IMR-90 (cell line): ENCODE measurements at regions not wholly inside any gene's neighbourhood (a gene's known extent, or its start where the extent isn't known, plus 50 kb on each side); places are given as distances from the start of the nearest gene placed in this dataset.

Experiments used
- ATAC-seq: fragments of 200-7000 bp; cut with Tn5 transposase; 2 replicates; pipeline ENCODE4 v1.9.1; 2020; ENCODE audit warnings: low read depth, mild to moderate bottlenecking, moderate library complexity
- BruUV-seq: library from RNA; stranded (reverse); fragments of 400-500 nt; replicated peaks from 2 replicates; lab custom pipeline; 2021; lab: Mats Ljungman, UMichigan
- CTCF ChIA-PET: fragments of 300-600 bp; formaldehyde crosslinking; extraction: SDS; loops from one replicate; lab custom pipeline; 2021; ENCODE audit warnings: antibody characterized with exemption; lab: Yijun Ruan, JAX
- POLR2A ChIA-PET: fragments of 300-600 bp; sonication (Branson Sonifier 250); formaldehyde crosslinking; loops from one replicate; lab custom pipeline; 2022; ENCODE audit warnings: antibody characterized with exemption; ENCODE audit not compliant: unreplicated experiment; lab: Charles Lee
- DNase-seq: peaks from one replicate; pipeline ENCODE4 v3.0.0; 2013
- H2AFZ ChIP-seq: replicated peaks from 2 replicates; pipeline ENCODE3; 2013; ENCODE audit warnings: low read length, mild to moderate bottlenecking; ENCODE audit not compliant: poor library complexity
- H2AK5ac ChIP-seq: 2 replicates; pipeline ENCODE4 v1.6.1; 2013; ENCODE audit warnings: low read depth, low read length, inconsistent platforms
- H2AK9ac ChIP-seq: replicated peaks from 2 replicates; pipeline ENCODE3; 2013; ENCODE audit warnings: mild to moderate bottlenecking, low read depth, low read length, moderate library complexity; ENCODE audit not compliant: poor library complexity
- H2BK120ac ChIP-seq: 2 replicates; pipeline ENCODE4 v1.6.1; 2013; ENCODE audit warnings: low read depth, low read length, inconsistent platforms
- H2BK15ac ChIP-seq: 3 replicates; pipeline ENCODE4 v1.6.1; 2013; ENCODE audit warnings: low read depth, low read length, inconsistent platforms
- H2BK20ac ChIP-seq: 2 replicates; pipeline ENCODE4 v1.6.1; 2013; ENCODE audit warnings: low read depth, mild to moderate bottlenecking, inconsistent platforms, low read length, moderate library complexity
- H2BK5ac ChIP-seq: 2 replicates; pipeline ENCODE4 v1.6.1; 2013; ENCODE audit warnings: mild to moderate bottlenecking, low read depth, low read length, inconsistent platforms; ENCODE audit not compliant: poor library complexity, severe bottlenecking
- H3K14ac ChIP-seq: replicated peaks from 2 replicates; pipeline ENCODE4 v1.6.1; 2013; ENCODE audit warnings: low read depth, low read length, inconsistent platforms
- H3K18ac ChIP-seq: 2 replicates; pipeline ENCODE4 v1.6.1; 2013; ENCODE audit warnings: low read depth, low read length, control low read depth
- H3K23ac ChIP-seq: 2 replicates; pipeline ENCODE4 v1.6.1; 2013; ENCODE audit warnings: low read depth, low read length, inconsistent platforms
- H3K27ac ChIP-seq: 2 replicates; pipeline ENCODE4 v1.5.1; 2013; ENCODE audit warnings: mild to moderate bottlenecking, control low read depth, low read length; ENCODE audit not compliant: insufficient read depth
- H3K27me3 ChIP-seq: 2 replicates; pipeline ENCODE4 v1.6.1; 2013; ENCODE audit warnings: low read length; ENCODE audit not compliant: control insufficient read depth, insufficient read depth
- H3K36me3 ChIP-seq: 2 replicates; pipeline ENCODE4 v1.6.1; 2013; ENCODE audit warnings: low read length, mixed read lengths; ENCODE audit not compliant: control insufficient read depth, insufficient read depth
- H3K4ac ChIP-seq: 2 replicates; pipeline ENCODE4 v1.6.1; 2013; ENCODE audit warnings: low read depth, low read length, inconsistent platforms
- H3K4me1 ChIP-seq: 2 replicates; pipeline ENCODE4 v1.6.1; 2013; ENCODE audit warnings: low read length, mixed read lengths; ENCODE audit not compliant: control insufficient read depth, insufficient read depth
- H3K4me2 ChIP-seq: 2 replicates; pipeline ENCODE4 v1.6.1; 2013; ENCODE audit warnings: low read depth, mild to moderate bottlenecking, control low read depth, low read length, moderate library complexity
- H3K4me3 ChIP-seq: 2 replicates; pipeline ENCODE4 v1.5.1; 2013; ENCODE audit warnings: low read depth, mild to moderate bottlenecking, control low read depth, low read length, moderate library complexity; ENCODE audit not compliant: insufficient read depth
- H3K56ac ChIP-seq: 2 replicates; pipeline ENCODE4 v1.6.1; 2013; ENCODE audit warnings: low read length, inconsistent platforms; ENCODE audit not compliant: insufficient read depth; ENCODE audit errors: extremely low read depth
- H3K79me1 ChIP-seq, 2 experiments: 2 replicates each; pipeline ENCODE4 v1.6.1; 2013; ENCODE audit warnings: low read length in 2 of 2, inconsistent platforms in 1 of 2, low read depth in 1 of 2
- H3K9ac ChIP-seq: 2 replicates; pipeline ENCODE4 v1.6.1; 2013; ENCODE audit warnings: low read depth, low read length, control low read depth
- H3K9me1 ChIP-seq: 2 replicates; pipeline ENCODE4 v1.6.1; 2013; ENCODE audit warnings: low read length, inconsistent platforms; ENCODE audit not compliant: insufficient read depth
- H3K9me3 ChIP-seq: 2 replicates; pipeline ENCODE4 v1.6.1; 2013; ENCODE audit warnings: low read length; ENCODE audit not compliant: control insufficient read depth, insufficient read depth
- H4K20me1 ChIP-seq: 2 replicates; pipeline ENCODE4 v1.6.1; 2013; ENCODE audit warnings: low read length, inconsistent platforms; ENCODE audit not compliant: insufficient read depth
- H4K5ac ChIP-seq: 2 replicates; pipeline ENCODE4 v1.6.1; 2013; ENCODE audit warnings: mild to moderate bottlenecking, low read depth, low read length, control low read depth
- H4K8ac ChIP-seq, 2 experiments: 2 replicates each; pipeline ENCODE4 v1.6.1; 2013; ENCODE audit warnings: low read depth in 2 of 2, low read length in 2 of 2, control low read depth in 1 of 2, inconsistent platforms in 1 of 2
- H4K91ac ChIP-seq: 2 replicates; pipeline ENCODE4 v1.6.1; 2013; ENCODE audit warnings: low read depth, low read length, inconsistent platforms; ENCODE audit not compliant: insufficient read depth
- CEBPB ChIP-seq: IDR thresholded peaks from 2 replicates; pipeline ENCODE4 v1.6.1; 2012; ENCODE audit warnings: low read depth, low read length, improper control_type of control experiment
- CHD1 ChIP-seq: IDR thresholded peaks from 2 replicates; pipeline ENCODE4 v1.6.1; 2012; ENCODE audit warnings: low read depth, low read length, improper control_type of control experiment
- CTCF ChIP-seq: conservative IDR thresholded peaks from 2 replicates; pipeline ENCODE4 v1.5.1; 2012; ENCODE audit warnings: mild to moderate bottlenecking, low read depth, low read length, improper control_type of control experiment
- FOS ChIP-seq: fragments of 150-350 bp; IDR thresholded peaks from 2 replicates; pipeline ENCODE4 v1.6.1; 2016; ENCODE audit warnings: low read depth, low read length
- MXI1 ChIP-seq: IDR thresholded peaks from 2 replicates; pipeline ENCODE4 v1.6.1; 2012; ENCODE audit warnings: low read depth, mild to moderate bottlenecking, low read length, moderate library complexity, borderline replicate concordance
- NFE2L2 ChIP-seq: fragments of 150-350 bp; IDR thresholded peaks from 2 replicates; pipeline ENCODE4 v1.6.1; 2016; ENCODE audit warnings: low read depth, mild to moderate bottlenecking, low read length
- POLR2A ChIP-seq: IDR thresholded peaks from 2 replicates; pipeline ENCODE4 v1.6.1; 2012; ENCODE audit warnings: mild to moderate bottlenecking, low read depth, low read length
- RAD21 ChIP-seq: IDR thresholded peaks from 2 replicates; pipeline ENCODE4 v1.6.1; 2012; ENCODE audit warnings: low read length, improper control_type of control experiment
- RCOR1 ChIP-seq: IDR thresholded peaks from 2 replicates; pipeline ENCODE4 v1.6.1; 2012; ENCODE audit warnings: mild to moderate bottlenecking, low read length, improper control_type of control experiment; ENCODE audit not compliant: insufficient replicate concordance
- RFX5 ChIP-seq: IDR thresholded peaks from 2 replicates; pipeline ENCODE4 v1.8.0; 2012; ENCODE audit warnings: low read depth, mild to moderate bottlenecking, low read length, moderate library complexity
- SMC3 ChIP-seq: fragments of 150-350 bp; IDR thresholded peaks from 2 replicates; pipeline ENCODE4 v1.6.1; 2016; ENCODE audit warnings: low read depth, mild to moderate bottlenecking, antibody characterized with exemption, low read length, moderate library complexity
- WGBS, 2 experiments: methylation state at CpG; one replicate each; pipeline versions ENCODE4 v1.1.5 to v1.1.7; 2013; ENCODE audit warnings: missing lambda C conversion rate in 2 of 2; ENCODE audit not compliant: insufficient read length in 1 of 2; ENCODE audit errors: extremely low coverage in 2 of 2; 5-methylcytosine and 5-hydroxymethylcytosine counted together
- dilution Hi-C: fragments of 300-500 bp; cut with HindIII; formaldehyde crosslinking; loops from one replicate; pipeline ENCODE4 v1.14.3; 2018; ENCODE audit warnings: low sequenced_read_pairs; ENCODE audit not compliant: unreplicated experiment
- in situ Hi-C: fragments of 300-500 bp; cut with MboI; formaldehyde crosslinking; loops from 3 replicates; pipeline ENCODE4 v1.14.3; 2019; ENCODE audit warnings: low sequenced_read_pairs, inconsistent platforms, mixed read lengths
- intact Hi-C: fragments of 100-400 bp; cut with micrococcal nuclease; formaldehyde crosslinking; loops from 2 replicates; pipeline ENCODE4 v1.10.0; 2022
- TF ChIP-seq, protein P1 (sequence below): fragments of 150-350 bp; IDR thresholded peaks from 2 replicates; pipeline ENCODE4 v1.6.1; 2016; ENCODE audit warnings: low read depth, mild to moderate bottlenecking, low read length, moderate library complexity, borderline replicate concordance

DNA sequence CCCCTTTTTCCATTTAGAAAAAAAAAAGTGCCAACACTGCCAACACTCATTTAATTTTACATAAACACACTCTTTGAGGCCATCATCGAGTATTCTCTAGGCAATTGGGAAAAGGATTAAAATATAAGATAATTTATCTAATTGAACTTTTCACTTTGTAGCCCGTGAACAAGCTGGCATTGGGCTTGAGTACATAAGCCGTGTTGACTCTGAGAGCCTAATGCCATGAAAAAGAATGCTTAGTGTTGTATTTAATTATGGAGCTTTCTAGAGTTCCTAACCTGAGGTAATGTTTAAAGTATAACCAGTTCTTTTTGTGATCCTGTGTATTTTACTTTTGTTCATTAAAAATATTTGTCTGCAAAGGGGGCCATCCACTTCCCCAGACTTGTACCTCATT lies 193.8 kb downstream of the LYPLAL1 start:
- Histone ChIP-seq H3K4me1 (no peaks in the 10 kb centered on the region), H3K9ac (no peak overlapping the region), H3K23ac (no peak overlapping the region), H3K4me2 (no peak overlapping the region), H3K27me3 (no peaks in the 10 kb centered on the region), H2AK5ac (no peak overlapping the region), H3K4me3 (no peak overlapping the region), H4K8ac (no peak overlapping the region), H4K20me1 (no peaks in the 10 kb centered on the region), H3K36me3 (no peaks in the 10 kb centered on the region), H3K14ac (no peak overlapping the region), H2AK9ac (no peak overlapping the region), H3K9me1 (no peaks in the 10 kb centered on the region), H2AFZ (no peak overlapping the region), H2BK15ac (no peak overlapping the region), H3K9me3 (no peaks in the 10 kb centered on the region), H4K91ac (no peak overlapping the region), H3K27ac (no peak overlapping the region), H2BK120ac (no peak overlapping the region), H4K5ac (no peak overlapping the region), H2BK20ac (no peak overlapping the region), H3K56ac (no peak overlapping the region), H3K18ac (no peak overlapping the region), H3K4ac (no peak overlapping the region), H2BK5ac (no peak overlapping the region), H3K79me1 (no peaks in the 10 kb centered on the region)
- BruUV-seq = no TSS peak
- no peak for ATAC-seq
- in situ Hi-C loops = no loop called here
- no CpG with 5 or more reads among the region's 3 CpGs for WGBS, 2 experiments
- dilution Hi-C loops = no loop called here
- intact Hi-C loops = no loop called here
- ChIA-PET POLR2A (no interaction called here), CTCF (no interaction called here)
- TF ChIP-seq, protein P1, sequence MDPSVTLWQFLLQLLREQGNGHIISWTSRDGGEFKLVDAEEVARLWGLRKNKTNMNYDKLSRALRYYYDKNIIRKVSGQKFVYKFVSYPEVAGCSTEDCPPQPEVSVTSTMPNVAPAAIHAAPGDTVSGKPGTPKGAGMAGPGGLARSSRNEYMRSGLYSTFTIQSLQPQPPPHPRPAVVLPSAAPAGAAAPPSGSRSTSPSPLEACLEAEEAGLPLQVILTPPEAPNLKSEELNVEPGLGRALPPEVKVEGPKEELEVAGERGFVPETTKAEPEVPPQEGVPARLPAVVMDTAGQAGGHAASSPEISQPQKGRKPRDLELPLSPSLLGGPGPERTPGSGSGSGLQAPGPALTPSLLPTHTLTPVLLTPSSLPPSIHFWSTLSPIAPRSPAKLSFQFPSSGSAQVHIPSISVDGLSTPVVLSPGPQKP = no peak
- TF ChIP-seq NFE2L2 = no peak
- no peak for TF ChIP-seq FOS
- TF ChIP-seq SMC3 = no peak
- no peak for TF ChIP-seq MXI1
- no peak for TF ChIP-seq CHD1
- TF ChIP-seq CTCF = no peak
- no peak for TF ChIP-seq RAD21
- TF ChIP-seq POLR2A = no peak
- TF ChIP-seq RFX5 = no peak
- TF ChIP-seq RCOR1 = no peak
- TF ChIP-seq CEBPB = no peak
- no peak for DNase-seq
